Epithelial cell of proximal tubule (primary cell): ENCODE measurements at regions not wholly inside any gene's neighbourhood (a gene's known extent, or its start where the extent isn't known, plus 50 kb on each side); places are given as distances from the start of the nearest gene placed in this dataset.
A peak's percentile ranks its signal among the peaks of the same experiment; 100 is the strongest.
"Not testable (repeated sequence)": the region's sequence is repeated elsewhere in the genome, so short reads cannot be mapped to it uniquely, and the experiment has no call there.

Source experiments
- DNase-seq: peaks from one replicate; pipeline ENCODE4 v3.0.0-alpha.2; 2011; ENCODE audit warnings: low read depth
- H3K4me3 ChIP-seq: 2 replicates; pipeline ENCODE4 v1.5.1; 2011; ENCODE audit warnings: low read depth, mild to moderate bottlenecking, low read length
- TF ChIP-seq, protein P1 (sequence below): conservative IDR thresholded peaks from 2 replicates; pipeline ENCODE4 v1.5.1; 2012; ENCODE audit warnings: low read depth, mild to moderate bottlenecking, low read length

DNA sequence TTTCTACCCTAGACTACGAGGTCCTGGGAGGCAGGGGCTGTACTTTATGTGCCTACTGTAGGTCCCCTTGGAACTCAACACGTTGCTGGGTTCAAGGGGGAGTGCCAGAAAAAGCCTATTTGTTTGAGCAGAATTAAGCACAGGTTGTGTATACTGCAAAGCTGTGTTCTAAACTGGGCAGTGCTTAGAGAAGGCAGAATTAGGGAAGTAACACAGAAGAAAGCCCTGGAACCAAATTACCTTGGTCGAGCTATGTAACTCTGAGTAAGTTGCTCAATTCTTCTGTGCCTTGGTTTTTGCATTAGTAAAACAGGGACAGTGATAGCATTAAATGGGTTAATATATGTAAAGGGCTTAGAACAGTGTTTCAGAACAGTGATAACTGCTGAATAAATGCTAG, 245.0 kb upstream of the SFRP2 start:
- TF ChIP-seq, protein P1, sequence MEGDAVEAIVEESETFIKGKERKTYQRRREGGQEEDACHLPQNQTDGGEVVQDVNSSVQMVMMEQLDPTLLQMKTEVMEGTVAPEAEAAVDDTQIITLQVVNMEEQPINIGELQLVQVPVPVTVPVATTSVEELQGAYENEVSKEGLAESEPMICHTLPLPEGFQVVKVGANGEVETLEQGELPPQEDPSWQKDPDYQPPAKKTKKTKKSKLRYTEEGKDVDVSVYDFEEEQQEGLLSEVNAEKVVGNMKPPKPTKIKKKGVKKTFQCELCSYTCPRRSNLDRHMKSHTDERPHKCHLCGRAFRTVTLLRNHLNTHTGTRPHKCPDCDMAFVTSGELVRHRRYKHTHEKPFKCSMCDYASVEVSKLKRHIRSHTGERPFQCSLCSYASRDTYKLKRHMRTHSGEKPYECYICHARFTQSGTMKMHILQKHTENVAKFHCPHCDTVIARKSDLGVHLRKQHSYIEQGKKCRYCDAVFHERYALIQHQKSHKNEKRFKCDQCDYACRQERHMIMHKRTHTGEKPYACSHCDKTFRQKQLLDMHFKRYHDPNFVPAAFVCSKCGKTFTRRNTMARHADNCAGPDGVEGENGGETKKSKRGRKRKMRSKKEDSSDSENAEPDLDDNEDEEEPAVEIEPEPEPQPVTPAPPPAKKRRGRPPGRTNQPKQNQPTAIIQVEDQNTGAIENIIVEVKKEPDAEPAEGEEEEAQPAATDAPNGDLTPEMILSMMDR: no peak

DNA sequence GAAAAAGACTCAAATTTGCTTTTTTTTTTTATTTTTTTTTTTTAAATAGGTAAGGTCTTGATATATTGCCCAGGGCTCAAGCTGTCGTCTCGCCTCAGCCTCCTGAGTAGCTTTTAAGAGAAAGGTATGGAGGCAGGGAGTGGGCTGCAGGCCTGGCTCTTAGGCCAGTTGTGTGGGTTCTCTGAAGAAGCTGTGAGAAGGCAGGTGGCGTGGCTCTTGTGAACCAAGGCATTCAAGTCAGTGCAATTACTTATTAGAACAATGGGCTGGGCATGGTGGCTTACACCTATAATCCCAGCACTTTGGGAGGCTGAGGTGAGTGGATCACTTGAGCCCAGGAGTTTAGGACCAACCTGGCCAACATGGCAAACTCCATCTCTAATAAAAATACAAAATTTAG, 244.0 kb upstream of the SFRP2 start:
- no peak for DNase-seq
- TF ChIP-seq, protein P1: no peak
- no peak overlapping the region for H3K4me3 ChIP-seq

More for the DNA sequence above, 245.0 kb upstream of the SFRP2 start:
- H3K4me3 ChIP-seq: no peak overlapping the region
- DNase-seq: no peak

DNA sequence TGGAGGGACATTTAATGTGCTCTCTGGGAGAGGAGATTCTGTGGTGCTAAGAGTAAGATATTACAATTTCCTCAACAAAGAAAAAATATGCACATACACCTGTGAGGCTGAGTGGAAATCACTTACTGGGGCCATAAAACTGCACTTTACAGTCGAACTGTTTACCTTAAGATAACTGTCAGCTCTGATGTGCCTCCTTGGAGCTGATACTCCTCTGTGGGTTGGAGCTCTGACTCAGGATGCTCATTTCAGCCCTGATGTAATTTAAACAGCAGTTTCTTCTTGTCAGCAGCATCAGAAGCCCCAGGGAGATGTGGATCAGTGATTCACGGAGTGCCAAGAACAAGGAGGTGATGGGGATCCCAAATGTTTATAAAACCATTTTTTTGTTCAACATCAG, 241.9 kb upstream of the SFRP2 start:
- no peak for DNase-seq
- H3K4me3 ChIP-seq: no peak overlapping the region
- TF ChIP-seq, protein P1: no peak

DNA sequence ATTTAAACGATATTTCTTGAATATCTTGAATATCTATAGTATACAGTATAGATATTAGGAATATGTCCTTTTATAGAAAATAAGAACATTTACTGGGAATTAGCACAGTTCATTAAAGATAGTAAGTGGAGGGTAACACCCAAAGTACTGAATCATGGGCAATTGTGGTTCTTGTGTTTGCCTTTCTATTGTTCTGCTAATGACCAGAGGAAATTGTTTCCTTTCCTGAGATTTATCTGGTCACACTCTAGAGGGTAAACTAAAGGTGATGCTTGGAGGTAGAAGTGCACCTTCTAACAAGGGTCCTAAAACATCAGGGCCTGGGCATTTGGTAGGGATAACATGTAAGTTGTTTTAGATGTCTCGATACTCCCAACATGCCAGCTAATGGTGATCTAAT, 241.3 kb upstream of the SFRP2 start:
- H3K4me3 ChIP-seq: no peak overlapping the region
- DNase-seq: no peak
- TF ChIP-seq, protein P1: no peak

DNA sequence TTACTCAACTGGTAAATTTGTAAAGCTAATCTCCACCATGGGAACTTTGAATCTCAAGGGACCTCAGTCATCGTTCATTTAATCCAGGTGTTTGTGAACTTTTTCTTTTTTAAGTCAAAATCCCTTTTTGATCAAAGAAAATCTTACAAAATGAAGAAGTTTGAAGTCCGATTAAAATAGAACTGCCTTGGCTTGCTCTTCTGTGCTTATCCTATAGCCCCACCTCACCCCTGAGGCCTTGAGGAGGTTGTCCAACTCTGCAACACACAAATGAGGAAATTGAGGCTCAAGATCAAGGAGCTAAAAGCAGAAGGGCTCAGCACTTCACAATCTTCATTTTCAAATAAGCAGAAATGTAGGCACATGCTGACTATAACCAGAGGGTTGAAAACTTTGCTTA, 240.3 kb upstream of the SFRP2 start:
- no peak overlapping the region for H3K4me3 ChIP-seq
- TF ChIP-seq, protein P1: no peak
- DNase-seq: no peak

DNA sequence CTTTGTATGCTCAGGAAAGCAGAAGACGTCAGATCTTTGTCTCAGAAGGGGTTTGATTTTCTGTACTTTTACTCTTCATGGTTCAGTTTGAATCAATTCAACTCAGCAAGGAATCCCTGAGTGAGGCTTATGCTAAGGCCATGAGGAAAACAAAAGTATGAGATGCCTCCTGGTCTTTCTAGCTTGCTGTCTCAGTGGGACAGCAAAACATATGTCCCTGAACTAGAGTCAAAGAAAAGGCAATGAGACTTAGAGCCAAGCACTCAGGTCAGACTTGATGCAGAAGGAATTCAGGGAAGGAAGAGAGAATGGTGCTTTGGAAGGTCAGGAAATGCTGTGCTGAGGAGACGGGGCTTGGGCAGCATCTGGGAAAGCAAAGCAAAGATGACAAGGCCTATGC, 236.2 kb upstream of the SFRP2 start:
- TF ChIP-seq, protein P1: no peak
- no peak for DNase-seq
- no peak overlapping the region for H3K4me3 ChIP-seq

DNA sequence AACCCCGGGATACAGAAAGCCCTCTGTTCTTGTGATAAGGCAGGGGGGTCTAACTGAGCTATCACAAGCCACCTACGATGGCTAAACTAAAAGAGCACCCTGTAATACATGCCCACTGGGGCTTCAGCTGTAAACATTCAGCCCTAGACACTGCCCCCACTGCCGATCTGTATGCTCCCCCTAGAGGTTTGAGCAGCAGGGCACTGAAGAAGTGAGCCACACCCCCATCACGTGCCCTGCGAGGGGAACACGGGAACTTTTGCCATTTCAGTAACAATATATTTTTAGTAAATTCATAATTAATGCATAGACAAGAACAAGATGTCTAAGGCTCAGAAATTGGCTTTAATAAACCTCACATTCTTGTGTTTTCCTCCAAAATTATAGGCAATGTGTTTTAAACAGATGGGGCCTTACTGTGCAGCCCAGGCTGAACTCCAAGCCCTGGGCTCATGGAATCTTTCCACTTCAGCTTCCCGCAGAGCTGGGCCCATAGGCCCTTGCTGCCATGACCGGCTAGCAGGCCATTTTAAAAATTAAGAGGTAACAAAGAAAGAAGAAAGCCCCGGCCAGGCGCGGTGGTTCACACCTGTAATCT, 235.3 kb upstream of the SFRP2 start:
- no peak overlapping the region for H3K4me3 ChIP-seq
- DNase-seq: no peak
- TF ChIP-seq, protein P1: peak; percentile 24

DNA sequence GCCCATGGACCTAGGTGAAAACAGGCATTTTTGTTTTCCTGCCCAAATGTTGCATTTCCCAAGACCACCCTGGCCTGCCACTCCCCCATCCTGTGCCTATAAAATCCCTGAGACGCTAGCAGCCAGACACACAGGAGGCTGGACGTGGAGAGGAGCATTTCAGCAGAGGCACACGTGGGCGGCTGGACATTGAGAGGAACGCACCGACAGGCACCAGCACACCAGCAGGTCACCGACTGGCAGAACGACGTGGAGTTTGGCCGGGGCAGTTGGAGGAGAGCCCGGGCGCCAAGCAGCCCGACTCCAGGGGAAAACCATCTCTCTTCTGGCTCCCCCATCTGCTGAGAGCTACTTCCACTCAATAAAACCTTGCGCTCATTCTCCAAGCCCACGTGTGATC, 234.8 kb upstream of the SFRP2 start:
- not testable (repeated sequence) for H3K4me3 ChIP-seq, DNase-seq
